K562 (cell line): ENCODE measurements at regions not wholly inside any gene's neighbourhood (a gene's known extent, or its start where the extent isn't known, plus 50 kb on each side); places are given as distances from the start of the nearest gene placed in this dataset.
"Not testable (repeated sequence)": the region's sequence is repeated elsewhere in the genome, so short reads cannot be mapped to it uniquely, and the experiment has no call there.

Experiments
- ATAC-seq: fragments of 200-7000 bp; cut with Tn5 transposase; 3 replicates; pipeline ENCODE4 v1.9.1; 2020; ENCODE audit warnings: moderate library complexity
- BruUV-seq: library from RNA; stranded (reverse); fragments of 400-500 nt; replicated peaks from 2 replicates; lab custom pipeline; 2021; lab: Mats Ljungman, UMichigan
- CTCF ChIA-PET: fragments of 300-600 bp; formaldehyde crosslinking; extraction: SDS; loops from one replicate; lab custom pipeline; 2021; ENCODE audit warnings: low intra/inter-chr PET ratio; lab: Yijun Ruan, JAX
- POLR2A ChIA-PET: fragments of 300-600, 350-650 bp; sonication (Branson Sonifier 250); formaldehyde crosslinking; extraction: SDS; loops from one replicate; lab custom pipeline; 2021; ENCODE audit warnings: antibody characterized with exemption, inconsistent platforms; lab: Yijun Ruan, JAX
- DNase-seq, 4 experiments: peaks; one replicate each; pipeline versions ENCODE4 v3.0.0 to v3.0.0-alpha.2; 2011 to 2018; ENCODE audit warnings: low spot score in 3 of 4, mixed read lengths in 3 of 4; ENCODE audit errors: extremely low read depth in 1 of 4
- FAIRE-seq: peaks from 2 replicates; lab custom pipeline; 2011; peaks lifted over from hg19 to GRCh38; lab: Jason Lieb, UNC
- H2AFZ ChIP-seq: 2 replicates; pipeline ENCODE4 v1.6.0; 2011; ENCODE audit warnings: low read depth, low read length, control low read depth, inconsistent platforms
- H3K27ac ChIP-seq: fragments of 200-600 bp; 3 replicates; pipeline ENCODE4 v1.8.0; 2011; ENCODE audit warnings: low read depth, mild to moderate bottlenecking, control low read depth, inconsistent platforms, low read length, moderate library complexity, mixed read lengths; ENCODE audit errors: extremely low read depth
- H3K27me3 ChIP-seq, 2 experiments: fragments of 300-600 bp in 1 of 2; 2 replicates in 1 of 2; 3 replicates in 1 of 2; pipeline versions ENCODE4 v1.6.0 to v1.8.0; 2011; ENCODE audit warnings: inconsistent platforms in 2 of 2, low read length in 2 of 2, mild to moderate bottlenecking in 1 of 2, mixed read lengths in 1 of 2, moderate library complexity in 1 of 2; ENCODE audit not compliant: control insufficient read depth in 2 of 2, insufficient read depth in 2 of 2
- H3K36me3 ChIP-seq: fragments of 300-600 bp; 3 replicates; pipeline ENCODE4 v1.8.0; 2011; ENCODE audit warnings: mild to moderate bottlenecking, low read length, inconsistent platforms; ENCODE audit not compliant: control insufficient read depth, insufficient read depth
- H3K4me1 ChIP-seq, 2 experiments: fragments of 200-600 bp in 1 of 2; replicated peaks in 1 of 2; 2 replicates in 1 of 2; 3 replicates in 1 of 2; pipeline versions ENCODE4 v1.5.1 to v1.8.0; 2011; ENCODE audit warnings: inconsistent platforms in 2 of 2, low read length in 2 of 2, mild to moderate bottlenecking in 1 of 2, mixed read lengths in 1 of 2, moderate library complexity in 1 of 2; ENCODE audit not compliant: control insufficient read depth in 2 of 2, insufficient read depth in 2 of 2
- H3K4me2 ChIP-seq: 2 replicates; pipeline ENCODE4 v1.6.1; 2011; ENCODE audit warnings: low read length, control low read depth, inconsistent platforms, mixed read lengths; ENCODE audit not compliant: insufficient read depth
- H3K4me3 ChIP-seq: fragments of 200-600 bp; sonication (generic), shearing (Covaris generic); 2 replicates; pipeline ENCODE4 v1.5.1; 2016; ENCODE audit warnings: control low read depth, inconsistent platforms
- H3K79me2 ChIP-seq: fragments of 200-600 bp; 3 replicates; pipeline ENCODE4 v1.8.0; 2011; ENCODE audit warnings: low read length, inconsistent platforms; ENCODE audit not compliant: control insufficient read depth, insufficient read depth
- H3K9ac ChIP-seq, 2 experiments: 2 replicates each; pipeline versions ENCODE4 v1.6.0 to v1.6.1; 2011; ENCODE audit warnings: low read depth in 2 of 2, low read length in 2 of 2, control low read depth in 1 of 2, inconsistent platforms in 1 of 2, mild to moderate bottlenecking in 1 of 2, mixed read lengths in 1 of 2; ENCODE audit not compliant: insufficient read depth in 1 of 2
- H3K9me1 ChIP-seq: one replicate; pipeline ENCODE4 v1.6.0; 2011; ENCODE audit warnings: inconsistent platforms, mild to moderate bottlenecking, low read length, moderate library complexity; ENCODE audit not compliant: control insufficient read depth, insufficient read depth
- H3K9me3 ChIP-seq: replicated peaks from 2 replicates; pipeline ENCODE4 v1.5.1; 2011; ENCODE audit warnings: low read depth, low read length, inconsistent platforms; ENCODE audit not compliant: control insufficient read depth, insufficient read depth
- H4K20me1 ChIP-seq: replicated peaks from 2 replicates; pipeline ENCODE4 v1.6.1; 2011; ENCODE audit warnings: low read length, inconsistent platforms, mixed read lengths; ENCODE audit not compliant: control insufficient read depth, insufficient read depth
- CCNT2 ChIP-seq: IDR thresholded peaks from 2 replicates; pipeline ENCODE4 v1.6.1; 2011; ENCODE audit warnings: borderline replicate concordance, low read depth, mild to moderate bottlenecking, moderate library complexity, mixed read lengths, low read length; ENCODE audit not compliant: insufficient read length; ENCODE audit errors: extremely low read depth
- IFI16 ChIP-seq: fragments of 250-450 bp; sonication (Bioruptor Pico); IDR thresholded peaks from 2 replicates; pipeline ENCODE4 v2.1.2; 2022; ENCODE audit warnings: mild to moderate bottlenecking, inconsistent platforms
- PML ChIP-seq: IDR thresholded peaks from 2 replicates; pipeline ENCODE4 v1.6.1; 2012; ENCODE audit warnings: low read length, inconsistent platforms
- ZNF274 ChIP-seq: IDR thresholded peaks from 2 replicates; pipeline ENCODE4 v1.6.1; 2011; ENCODE audit warnings: low read depth, mild to moderate bottlenecking, low read length, moderate library complexity, borderline replicate concordance
- WGBS: fragments of 100-300 bp; shearing (Covaris generic); methylation state at CpG from one replicate; pipeline ENCODE4 v1.1.6; 2016; ENCODE audit warnings: low coverage, mixed read lengths; ENCODE audit not compliant: insufficient coverage; ENCODE audit errors: missing lambda C conversion rate; 5-methylcytosine and 5-hydroxymethylcytosine counted together
- in situ Hi-C: fragments of 300-500 bp; cut with MboI; formaldehyde crosslinking; loops from 4 replicates; pipeline ENCODE4 v1.15.0; 2018; ENCODE audit warnings: inconsistent platforms, mixed read lengths
- intact Hi-C: fragments of 100-400 bp; cut with micrococcal nuclease; formaldehyde crosslinking; loops from 2 replicates; pipeline ENCODE4 v1.14.2; 2022
- TF ChIP-seq, protein P1 (sequence below): fragments of 450-650 bp; IDR thresholded peaks from 2 replicates; pipeline ENCODE4 v1.6.1; 2017; ENCODE audit warnings: mild to moderate bottlenecking, moderate library complexity
- TF ChIP-seq, protein P2 (sequence below): sonication (generic); formaldehyde crosslinking; IDR thresholded peaks from 2 replicates; pipeline ENCODE4 v1.4.0; 2020; ENCODE audit warnings: mild to moderate bottlenecking, missing genetic modification reagents

GRCh38 chr17:70953140-70953539 is 783.8 kb downstream of the KCNJ2 start:
- POLR2A ChIA-PET, H3K4me2 ChIP-seq, H3K79me2 ChIP-seq, H3K36me3 ChIP-seq, H3K9me1 ChIP-seq, ATAC-seq, BruUV-seq, DNase-seq, in situ Hi-C loops, H3K27me3 ChIP-seq, H3K4me3 ChIP-seq, FAIRE-seq, H2AFZ ChIP-seq, H3K9ac ChIP-seq, H3K27ac ChIP-seq, intact Hi-C loops, H3K9me3 ChIP-seq, H3K4me1 ChIP-seq, CTCF ChIA-PET, H4K20me1 ChIP-seq: not testable (repeated sequence)
- 0% methylated on average over 1 of the region's 1 CpG for WGBS

DNA sequence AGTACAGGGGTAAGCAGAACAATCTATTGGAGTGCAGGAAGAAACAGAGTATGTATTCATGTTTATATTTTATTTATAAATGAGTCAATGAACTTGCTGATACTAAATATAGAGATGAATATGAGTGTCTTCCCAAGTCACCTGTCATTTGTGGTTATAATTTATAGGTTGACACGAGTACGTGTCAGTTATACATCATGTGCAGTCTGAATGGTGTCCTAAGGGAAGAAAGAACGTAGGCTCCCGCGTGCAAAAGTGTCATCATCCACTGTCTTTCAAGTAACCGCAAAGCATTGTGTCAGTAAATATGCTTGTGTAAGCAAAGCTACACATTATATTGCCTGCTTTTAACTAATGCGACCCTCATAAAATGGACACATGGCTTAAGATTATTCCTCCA is 786.1 kb downstream of the KCNJ2 start:
- H3K27me3 ChIP-seq: no peaks in the 10 kb centered on the region
- H3K4me3 ChIP-seq: no peak overlapping the region
- DNase-seq (no peak), FAIRE-seq (no peak), ATAC-seq (no peak)
- no peak overlapping the region for H3K4me2 ChIP-seq
- no peaks in the 10 kb centered on the region for H3K79me2 ChIP-seq
- no peaks in the 10 kb centered on the region for H3K4me1 ChIP-seq
- WGBS: 0% methylated on average over 7 of the region's 7 CpGs
- intact Hi-C loops (no loop called here), in situ Hi-C loops (no loop called here)
- POLR2A ChIA-PET: no interaction called here
- no peaks in the 10 kb centered on the region for H3K36me3 ChIP-seq
- no peak overlapping the region for H3K27ac ChIP-seq
- CTCF ChIA-PET: no interaction called here
- BruUV-seq: no TSS peak
- H3K9ac ChIP-seq: no peak overlapping the region
- H3K9me1 ChIP-seq: no peaks in the 10 kb centered on the region
- H4K20me1 ChIP-seq: no peaks in the 10 kb centered on the region
- TF ChIP-seq, protein P1, sequence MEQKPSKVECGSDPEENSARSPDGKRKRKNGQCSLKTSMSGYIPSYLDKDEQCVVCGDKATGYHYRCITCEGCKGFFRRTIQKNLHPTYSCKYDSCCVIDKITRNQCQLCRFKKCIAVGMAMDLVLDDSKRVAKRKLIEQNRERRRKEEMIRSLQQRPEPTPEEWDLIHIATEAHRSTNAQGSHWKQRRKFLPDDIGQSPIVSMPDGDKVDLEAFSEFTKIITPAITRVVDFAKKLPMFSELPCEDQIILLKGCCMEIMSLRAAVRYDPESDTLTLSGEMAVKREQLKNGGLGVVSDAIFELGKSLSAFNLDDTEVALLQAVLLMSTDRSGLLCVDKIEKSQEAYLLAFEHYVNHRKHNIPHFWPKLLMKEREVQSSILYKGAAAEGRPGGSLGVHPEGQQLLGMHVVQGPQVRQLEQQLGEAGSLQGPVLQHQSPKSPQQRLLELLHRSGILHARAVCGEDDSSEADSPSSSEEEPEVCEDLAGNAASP: no peak
- TF ChIP-seq ZNF274: no peak
- no peak for TF ChIP-seq PML
- TF ChIP-seq, protein P2, sequence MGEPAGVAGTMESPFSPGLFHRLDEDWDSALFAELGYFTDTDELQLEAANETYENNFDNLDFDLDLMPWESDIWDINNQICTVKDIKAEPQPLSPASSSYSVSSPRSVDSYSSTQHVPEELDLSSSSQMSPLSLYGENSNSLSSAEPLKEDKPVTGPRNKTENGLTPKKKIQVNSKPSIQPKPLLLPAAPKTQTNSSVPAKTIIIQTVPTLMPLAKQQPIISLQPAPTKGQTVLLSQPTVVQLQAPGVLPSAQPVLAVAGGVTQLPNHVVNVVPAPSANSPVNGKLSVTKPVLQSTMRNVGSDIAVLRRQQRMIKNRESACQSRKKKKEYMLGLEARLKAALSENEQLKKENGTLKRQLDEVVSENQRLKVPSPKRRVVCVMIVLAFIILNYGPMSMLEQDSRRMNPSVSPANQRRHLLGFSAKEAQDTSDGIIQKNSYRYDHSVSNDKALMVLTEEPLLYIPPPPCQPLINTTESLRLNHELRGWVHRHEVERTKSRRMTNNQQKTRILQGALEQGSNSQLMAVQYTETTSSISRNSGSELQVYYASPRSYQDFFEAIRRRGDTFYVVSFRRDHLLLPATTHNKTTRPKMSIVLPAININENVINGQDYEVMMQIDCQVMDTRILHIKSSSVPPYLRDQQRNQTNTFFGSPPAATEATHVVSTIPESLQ (CRISPR knock-in tag): no peak
- TF ChIP-seq CCNT2: no peak
- TF ChIP-seq IFI16 (CRISPR knock-in tag): no peak
- no peak overlapping the region for H2AFZ ChIP-seq
- 0 out of 2 replicates have a peak, but pooled peaks cover 1% of the 10 kb centered on the region for H3K9me3 ChIP-seq
